H1 (cell line): ENCODE measurements at regions not wholly inside any gene's neighbourhood (a gene's known extent, or its start where the extent isn't known, plus 50 kb on each side); places are given as distances from the start of the nearest gene placed in this dataset.

ENCODE experiments used
- CTCF ChIA-PET: fragments of 300-600 bp; sonication (Branson Sonifier 250); formaldehyde crosslinking; loops from one replicate; lab custom pipeline; 2021; ENCODE audit not compliant: partially characterized antibody; lab: Charles Lee
- POLR2A ChIA-PET: fragments of 300-600 bp; sonication (Branson Sonifier 250); formaldehyde crosslinking; loops from one replicate; lab custom pipeline; 2021; ENCODE audit warnings: inconsistent platforms; ENCODE audit not compliant: partially characterized antibody; lab: Charles Lee
- DNase-seq, 2 experiments: peaks; one replicate each; pipeline versions ENCODE4 v3.0.0 to v3.0.0-alpha.2; 2010 to 2022; ENCODE audit warnings: low spot score in 2 of 2, low read depth in 1 of 2, mixed read lengths in 1 of 2
- FAIRE-seq: peaks from 2 replicates; lab custom pipeline; 2011; peaks lifted over from hg19 to GRCh38; lab: Jason Lieb, UNC
- H2AFZ ChIP-seq: 2 replicates; pipeline ENCODE4 v1.8.1; 2012; ENCODE audit warnings: low read length, inconsistent platforms
- H2AK5ac ChIP-seq: 2 replicates; pipeline ENCODE4 v1.6.1; 2013; ENCODE audit warnings: low read depth, low read length
- H2BK120ac ChIP-seq: replicated peaks from 2 replicates; pipeline ENCODE3; 2013; ENCODE audit warnings: low read depth, low read length, inconsistent platforms
- H2BK12ac ChIP-seq: 2 replicates; pipeline ENCODE4 v1.6.1; 2013; ENCODE audit warnings: low read depth, low read length
- H2BK15ac ChIP-seq: 2 replicates; pipeline ENCODE4 v1.6.1; 2013; ENCODE audit warnings: low read length
- H2BK20ac ChIP-seq: 2 replicates; pipeline ENCODE4 v1.6.1; 2013; ENCODE audit warnings: low read length
- H2BK5ac ChIP-seq: 2 replicates; pipeline ENCODE4 v1.6.1; 2013; ENCODE audit warnings: low read depth, low read length
- H3K14ac ChIP-seq: 2 replicates; pipeline ENCODE4 v1.6.1; 2013; ENCODE audit warnings: inconsistent platforms; ENCODE audit not compliant: insufficient read length
- H3K18ac ChIP-seq: 2 replicates; pipeline ENCODE4 v1.6.1; 2013; ENCODE audit warnings: low read length; ENCODE audit errors: extremely low read depth
- H3K23ac ChIP-seq: 2 replicates; pipeline ENCODE4 v1.6.1; 2013; ENCODE audit warnings: inconsistent platforms; ENCODE audit not compliant: insufficient read length
- H3K23me2 ChIP-seq: 2 replicates; pipeline ENCODE4 v1.6.1; 2013; ENCODE audit warnings: low read depth, low read length
- H3K27ac ChIP-seq: 2 replicates; pipeline ENCODE4 v1.6.1; 2011; ENCODE audit warnings: low read depth, low read length, inconsistent platforms
- H3K27me3 ChIP-seq, 4 experiments: replicated peaks in 1 of 4; 1 replicate in 1 of 4; 2 replicates in 3 of 4; pipeline versions ENCODE4 v1.6.1 to v1.8.1; 2011 to 2013; ENCODE audit warnings: low read length in 3 of 4, mild to moderate bottlenecking in 3 of 4, inconsistent platforms in 2 of 4, mixed read lengths in 2 of 4, moderate library complexity in 1 of 4; ENCODE audit not compliant: control insufficient read depth in 3 of 4, insufficient read depth in 3 of 4; ENCODE audit errors: extremely low read depth in 1 of 4
- H3K36me3 ChIP-seq, 4 experiments: 2 replicates each; pipeline versions ENCODE4 v1.6.1 to v1.8.1; 2011 to 2013; ENCODE audit warnings: mild to moderate bottlenecking in 4 of 4, low read length in 3 of 4, moderate library complexity in 2 of 4, control low read depth in 1 of 4, inconsistent platforms in 1 of 4; ENCODE audit not compliant: insufficient read depth in 4 of 4, control insufficient read depth in 2 of 4
- H3K4ac ChIP-seq: replicated peaks from 2 replicates; pipeline ENCODE3; 2013; ENCODE audit warnings: low read length, low read depth, mixed read lengths, inconsistent platforms; ENCODE audit not compliant: insufficient read length
- H3K4me1 ChIP-seq, 4 experiments: replicated peaks in 1 of 4; 1 replicate in 1 of 4; 2 replicates in 3 of 4; pipeline versions ENCODE4 v1.6.1 to v1.8.1; 2011 to 2013; ENCODE audit warnings: low read length in 3 of 4, inconsistent platforms in 2 of 4, mixed read lengths in 1 of 4; ENCODE audit not compliant: insufficient read depth in 4 of 4, control insufficient read depth in 3 of 4
- H3K4me2 ChIP-seq, 2 experiments: 2 replicates each; pipeline versions ENCODE4 v1.6.1 to v1.8.1; 2011 to 2013; ENCODE audit warnings: low read depth in 2 of 2, low read length in 2 of 2, control low read depth in 1 of 2, inconsistent platforms in 1 of 2, mild to moderate bottlenecking in 1 of 2; ENCODE audit not compliant: insufficient read depth in 1 of 2
- H3K4me3 ChIP-seq, 4 experiments: fragments of 200-600, 300-600 bp in 1 of 4; sonication (generic), shearing (Covaris generic), sonication (Bioruptor Twin) in 1 of 4; 2 replicates each; pipeline versions ENCODE4 v1.5.1 to v1.8.1; 2011 to 2016; ENCODE audit warnings: low read length in 4 of 4, low read depth in 3 of 4, control low read depth in 2 of 4, inconsistent platforms in 2 of 4, mild to moderate bottlenecking in 2 of 4, mixed read lengths in 1 of 4, moderate library complexity in 1 of 4; ENCODE audit not compliant: insufficient read depth in 2 of 4; ENCODE audit errors: extremely low read depth in 1 of 4
- H3K56ac ChIP-seq: replicated peaks from 2 replicates; pipeline ENCODE3; 2013; ENCODE audit warnings: low read depth, mild to moderate bottlenecking, mixed read lengths, low read length, inconsistent platforms; ENCODE audit not compliant: insufficient read length
- H3K79me1 ChIP-seq: 2 replicates; pipeline ENCODE4 v1.6.1; 2013; ENCODE audit warnings: low read depth, low read length, control low read depth
- H3K79me2 ChIP-seq, 2 experiments: 2 replicates each; pipeline versions ENCODE4 v1.6.1 to v1.8.1; 2012 to 2013; ENCODE audit warnings: low read length in 2 of 2, mild to moderate bottlenecking in 2 of 2, inconsistent platforms in 1 of 2; ENCODE audit not compliant: insufficient read depth in 2 of 2, control insufficient read depth in 1 of 2
- H3K9ac ChIP-seq, 4 experiments: replicated peaks in 1 of 4; 1 replicate in 1 of 4; 2 replicates in 3 of 4; pipeline versions ENCODE4 v1.6.1 to v1.8.1; 2011 to 2013; ENCODE audit warnings: low read depth in 3 of 4, low read length in 3 of 4, control low read depth in 2 of 4, mild to moderate bottlenecking in 2 of 4, moderate library complexity in 2 of 4, inconsistent platforms in 1 of 4; ENCODE audit errors: extremely low read depth in 1 of 4
- H3K9me3 ChIP-seq, 2 experiments: 2 replicates each; pipeline versions ENCODE4 v1.6.1 to v1.8.1; 2012 to 2013; ENCODE audit warnings: mild to moderate bottlenecking in 2 of 2, moderate library complexity in 2 of 2, control low read depth in 1 of 2, inconsistent platforms in 1 of 2, low read depth in 1 of 2, low read length in 1 of 2, mixed read lengths in 1 of 2; ENCODE audit not compliant: insufficient read depth in 2 of 2
- H4K20me1 ChIP-seq, 2 experiments: replicated peaks in 1 of 2; 2 replicates each; pipeline versions ENCODE3 to v1.8.1; 2011 to 2013; ENCODE audit warnings: inconsistent platforms in 2 of 2, low read length in 2 of 2, mild to moderate bottlenecking in 1 of 2; ENCODE audit not compliant: insufficient read depth in 2 of 2, control insufficient read depth in 1 of 2
- H4K5ac ChIP-seq: 2 replicates; pipeline ENCODE4 v1.6.1; 2013; ENCODE audit warnings: low read length, low read depth, mixed read lengths, inconsistent platforms; ENCODE audit not compliant: insufficient read length
- H4K8ac ChIP-seq: 2 replicates; pipeline ENCODE4 v1.8.0; 2013; ENCODE audit warnings: mild to moderate bottlenecking, moderate library complexity, low read length, inconsistent platforms; ENCODE audit not compliant: insufficient read depth; ENCODE audit errors: extremely low read depth
- H4K91ac ChIP-seq: replicated peaks from 2 replicates; pipeline ENCODE3; 2013; ENCODE audit warnings: low read length, mixed read lengths, inconsistent platforms; ENCODE audit not compliant: insufficient read length
- BACH1 ChIP-seq: IDR thresholded peaks from 2 replicates; pipeline ENCODE4 v1.6.1; 2012; ENCODE audit warnings: low read length, improper control_type of control experiment
- CEBPB ChIP-seq: IDR thresholded peaks from 2 replicates; pipeline ENCODE4 v1.6.1; 2012; ENCODE audit warnings: low read depth, low read length
- JUND ChIP-seq: IDR thresholded peaks from 2 replicates; pipeline ENCODE4 v1.6.1; 2011; ENCODE audit warnings: mild to moderate bottlenecking, improper control_type of control experiment, low read length
- RAD21 ChIP-seq, 2 experiments: IDR thresholded peaks in 1 of 2; conservative IDR thresholded peaks in 1 of 2; 2 replicates each; pipeline ENCODE4 v1.6.1; 2011; ENCODE audit warnings: low read depth in 2 of 2, low read length in 2 of 2, improper control_type of control experiment in 1 of 2, inconsistent platforms in 1 of 2, mild to moderate bottlenecking in 1 of 2, moderate library complexity in 1 of 2
- SUZ12 ChIP-seq: fragments of 200-600 bp; sonication (generic); IDR thresholded peaks from 2 replicates; pipeline ENCODE4 v1.6.1; 2012; ENCODE audit warnings: mild to moderate bottlenecking, inconsistent platforms, low read length, moderate library complexity, mixed read lengths
- TBP ChIP-seq: IDR thresholded peaks from 2 replicates; pipeline ENCODE4 v1.6.1; 2011; ENCODE audit warnings: low read depth, low read length, improper control_type of control experiment
- WGBS, 2 experiments: shearing (Covaris generic) in 1 of 2; methylation state at CpG; one replicate each; pipeline versions ENCODE4 v1.1.6 to v1.1.7; 2013 to 2015; ENCODE audit warnings: low lambda C conversion rate in 2 of 2, mixed read lengths in 2 of 2, inconsistent platforms in 1 of 2, low coverage in 1 of 2, missing lambda C conversion rate in 1 of 2; ENCODE audit not compliant: insufficient replicate concordance in 2 of 2, insufficient coverage in 1 of 2, insufficient read length in 1 of 2; ENCODE audit errors: extremely low coverage in 1 of 2, missing lambda C conversion rate in 1 of 2; 5-methylcytosine and 5-hydroxymethylcytosine counted together
- TF ChIP-seq, protein P1 (sequence below): IDR thresholded peaks from 2 replicates; pipeline ENCODE4 v1.6.1; 2012; ENCODE audit warnings: inconsistent platforms
- TF ChIP-seq, protein P2 (sequence below): IDR thresholded peaks from 2 replicates; pipeline ENCODE4 v1.6.1; 2012; ENCODE audit warnings: low read length, inconsistent platforms

DNA sequence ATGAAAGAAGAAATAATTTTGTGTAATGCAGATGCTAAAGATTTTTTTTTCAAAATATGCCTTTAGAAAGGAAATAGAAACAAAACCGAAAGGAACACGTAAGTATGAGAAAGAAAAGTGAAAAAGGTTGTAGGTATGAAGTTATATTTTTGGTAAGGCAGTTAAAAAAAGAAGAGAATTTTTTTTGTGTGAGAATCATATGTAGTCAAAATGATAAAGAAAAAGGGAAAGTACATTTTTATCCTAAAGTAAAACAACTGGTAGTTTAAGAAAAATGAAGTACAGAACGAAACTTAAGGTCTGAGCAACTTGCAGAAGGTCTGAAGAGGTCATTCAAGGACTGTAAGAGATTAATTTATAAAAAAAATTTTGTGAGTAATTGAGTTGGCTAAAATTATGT, 164.0 kb upstream of the TRAM1L1 start:
- no peak overlapping the region for H3K4ac ChIP-seq
- H3K27me3 ChIP-seq = no peaks in the 10 kb centered on the region
- no peak overlapping the region for H3K23ac ChIP-seq
- H2BK5ac ChIP-seq = no peak overlapping the region
- no peak overlapping the region for H2BK12ac ChIP-seq
- H3K23me2 ChIP-seq = no peaks in the 10 kb centered on the region
- H2BK20ac ChIP-seq = no peak overlapping the region
- no peak overlapping the region for H3K4me3 ChIP-seq
- H3K4me1 ChIP-seq = no peaks in the 10 kb centered on the region
- no peak overlapping the region for H2AK5ac ChIP-seq
- no peak overlapping the region for H2BK120ac ChIP-seq
- no peak overlapping the region for H3K14ac ChIP-seq
- no peak overlapping the region for H3K4me2 ChIP-seq
- CTCF ChIA-PET = no interaction called here
- FAIRE-seq (no peak), DNase-seq (no peak)
- H4K91ac ChIP-seq = no peak overlapping the region
- no peaks in the 10 kb centered on the region for H3K9me3 ChIP-seq
- no peaks in the 10 kb centered on the region for H3K36me3 ChIP-seq
- POLR2A ChIA-PET = no interaction called here
- no peak overlapping the region for H2BK15ac ChIP-seq
- no peak overlapping the region for H3K18ac ChIP-seq
- 94 to 100% methylated on average over 1 to 3 of the region's 3 CpGs for WGBS, 2 experiments
- no peaks in the 10 kb centered on the region for H3K79me1 ChIP-seq
- no peaks in the 10 kb centered on the region for H4K20me1 ChIP-seq
- H3K79me2 ChIP-seq = no peaks in the 10 kb centered on the region
- H3K56ac ChIP-seq = no peak overlapping the region
- H4K5ac ChIP-seq = no peak overlapping the region
- H3K27ac ChIP-seq = no peak overlapping the region
- H4K8ac ChIP-seq = no peak overlapping the region
- no peak overlapping the region for H2AFZ ChIP-seq
- no peak overlapping the region for H3K9ac ChIP-seq
- no peak for TF ChIP-seq SUZ12
- TF ChIP-seq, protein P1, sequence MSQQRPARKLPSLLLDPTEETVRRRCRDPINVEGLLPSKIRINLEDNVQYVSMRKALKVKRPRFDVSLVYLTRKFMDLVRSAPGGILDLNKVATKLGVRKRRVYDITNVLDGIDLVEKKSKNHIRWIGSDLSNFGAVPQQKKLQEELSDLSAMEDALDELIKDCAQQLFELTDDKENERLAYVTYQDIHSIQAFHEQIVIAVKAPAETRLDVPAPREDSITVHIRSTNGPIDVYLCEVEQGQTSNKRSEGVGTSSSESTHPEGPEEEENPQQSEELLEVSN = no peak
- TF ChIP-seq TBP = no peak
- TF ChIP-seq RAD21 (IDR thresholded peaks at IDR 0.05 in 1 of 2, conservative IDR thresholded peaks at IDR 0.05 in 1 of 2; ENCODE audit: low read depth in 2 of 2, low read length in 2 of 2) = no peak
- TF ChIP-seq, protein P2, sequence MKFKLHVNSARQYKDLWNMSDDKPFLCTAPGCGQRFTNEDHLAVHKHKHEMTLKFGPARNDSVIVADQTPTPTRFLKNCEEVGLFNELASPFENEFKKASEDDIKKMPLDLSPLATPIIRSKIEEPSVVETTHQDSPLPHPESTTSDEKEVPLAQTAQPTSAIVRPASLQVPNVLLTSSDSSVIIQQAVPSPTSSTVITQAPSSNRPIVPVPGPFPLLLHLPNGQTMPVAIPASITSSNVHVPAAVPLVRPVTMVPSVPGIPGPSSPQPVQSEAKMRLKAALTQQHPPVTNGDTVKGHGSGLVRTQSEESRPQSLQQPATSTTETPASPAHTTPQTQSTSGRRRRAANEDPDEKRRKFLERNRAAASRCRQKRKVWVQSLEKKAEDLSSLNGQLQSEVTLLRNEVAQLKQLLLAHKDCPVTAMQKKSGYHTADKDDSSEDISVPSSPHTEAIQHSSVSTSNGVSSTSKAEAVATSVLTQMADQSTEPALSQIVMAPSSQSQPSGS = no peak
- no peak for TF ChIP-seq JUND
- no peak for TF ChIP-seq CEBPB
- no peak for TF ChIP-seq BACH1
